Uterus (tissue), 2 donors: ENCODE measurements at regions not wholly inside any gene's neighbourhood (a gene's known extent, or its start where the extent isn't known, plus 50 kb on each side); places are given as distances from the start of the nearest gene placed in this dataset.

Experiments
- POLR2A ChIP-seq, 2 donors: fragments of 450-650 bp; IDR thresholded peaks; one replicate each; pipeline ENCODE4 v1.6.1; 2016; ENCODE audit warnings: antibody characterized with exemption in 2 of 2, mild to moderate bottlenecking in 1 of 2, moderate library complexity in 1 of 2
- TF ChIP-seq, protein P1 (sequence below), 4 experiments: fragments of 200-600 bp in 2 of 4; fragments of 450-650 bp in 2 of 4; sonication (generic) in 2 of 4; IDR thresholded peaks; one replicate each; pipeline ENCODE4 v1.5.1; 2016 to 2019; ENCODE audit warnings: antibody characterized with exemption in 4 of 4, mild to moderate bottlenecking in 2 of 4, moderate library complexity in 1 of 4

DNA sequence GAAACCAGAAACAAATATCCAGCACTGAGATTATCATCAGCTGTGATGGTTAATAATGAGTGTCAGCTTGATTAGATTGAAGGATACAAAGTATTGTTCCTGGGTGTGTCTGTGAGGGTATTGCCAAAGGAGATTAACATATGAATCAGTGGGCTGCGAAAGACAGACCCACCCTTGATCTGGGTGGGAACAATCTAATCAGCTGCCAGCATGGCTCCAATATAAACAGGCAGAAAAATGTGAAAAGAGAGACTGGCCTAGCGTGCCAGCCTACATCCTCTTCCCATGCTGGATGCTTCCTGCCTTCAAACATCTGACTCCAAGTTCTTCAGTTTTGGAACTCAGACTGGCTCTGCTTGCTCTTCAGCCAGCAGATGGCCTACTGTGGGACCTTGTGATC lies 869.5 kb downstream of the SI start:
- TF ChIP-seq POLR2A (IDR thresholded peaks at IDR 0.05), result no peak
- TF ChIP-seq, protein P1, sequence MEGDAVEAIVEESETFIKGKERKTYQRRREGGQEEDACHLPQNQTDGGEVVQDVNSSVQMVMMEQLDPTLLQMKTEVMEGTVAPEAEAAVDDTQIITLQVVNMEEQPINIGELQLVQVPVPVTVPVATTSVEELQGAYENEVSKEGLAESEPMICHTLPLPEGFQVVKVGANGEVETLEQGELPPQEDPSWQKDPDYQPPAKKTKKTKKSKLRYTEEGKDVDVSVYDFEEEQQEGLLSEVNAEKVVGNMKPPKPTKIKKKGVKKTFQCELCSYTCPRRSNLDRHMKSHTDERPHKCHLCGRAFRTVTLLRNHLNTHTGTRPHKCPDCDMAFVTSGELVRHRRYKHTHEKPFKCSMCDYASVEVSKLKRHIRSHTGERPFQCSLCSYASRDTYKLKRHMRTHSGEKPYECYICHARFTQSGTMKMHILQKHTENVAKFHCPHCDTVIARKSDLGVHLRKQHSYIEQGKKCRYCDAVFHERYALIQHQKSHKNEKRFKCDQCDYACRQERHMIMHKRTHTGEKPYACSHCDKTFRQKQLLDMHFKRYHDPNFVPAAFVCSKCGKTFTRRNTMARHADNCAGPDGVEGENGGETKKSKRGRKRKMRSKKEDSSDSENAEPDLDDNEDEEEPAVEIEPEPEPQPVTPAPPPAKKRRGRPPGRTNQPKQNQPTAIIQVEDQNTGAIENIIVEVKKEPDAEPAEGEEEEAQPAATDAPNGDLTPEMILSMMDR (IDR thresholded peaks at IDR 0.05), result no peak
